SH-SY5Y (cell line): ENCODE measurements at regions not wholly inside any gene's neighbourhood (a gene's known extent, or its start where the extent isn't known, plus 50 kb on each side); places are given as distances from the start of the nearest gene placed in this dataset.

ENCODE experiments used
- GATA2 ChIP-seq: IDR thresholded peaks from 2 replicates; pipeline ENCODE4 v1.6.1; 2011; ENCODE audit warnings: mild to moderate bottlenecking, low read depth, low read length
- GATA3 ChIP-seq: IDR thresholded peaks from 2 replicates; pipeline ENCODE4 v1.6.1; 2011; ENCODE audit warnings: low read depth, mild to moderate bottlenecking, low read length, moderate library complexity

DNA sequence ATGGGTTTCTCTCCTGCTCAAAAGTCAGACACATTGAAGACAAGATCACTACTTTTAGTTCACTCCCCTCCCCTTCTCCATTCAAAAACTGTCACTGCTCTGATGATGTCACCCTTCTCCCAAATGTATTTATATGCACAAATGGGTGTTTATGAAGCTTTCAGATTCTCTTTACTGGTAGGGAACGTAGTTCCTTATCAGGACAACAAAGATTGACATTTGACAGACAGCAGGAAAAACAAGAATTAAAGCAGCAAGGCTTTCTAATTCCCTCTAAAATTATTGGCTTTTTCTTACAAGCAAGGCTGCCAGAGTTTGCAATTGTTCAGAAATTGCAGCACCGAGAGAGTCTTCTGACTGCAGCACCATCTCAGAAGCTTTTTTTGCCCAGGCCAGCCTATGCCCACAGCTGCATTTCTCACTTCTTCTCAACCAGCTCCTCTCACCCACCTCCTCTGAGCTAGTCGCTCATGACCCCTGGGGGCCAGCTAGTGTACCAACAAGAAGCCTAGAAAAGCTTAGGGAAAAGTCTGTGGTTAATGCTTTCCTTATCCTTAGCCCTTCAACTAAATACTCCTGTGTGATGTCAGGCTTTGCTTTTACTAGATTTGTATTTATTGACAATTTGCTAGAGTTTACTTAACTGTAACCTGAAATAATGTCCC is 265.1 kb downstream of the HTR7 start:
- no peak for TF ChIP-seq GATA2
- no peak for TF ChIP-seq GATA3
